ENCODE measurements at regions not wholly inside any gene's neighbourhood (a gene's known extent, or its start where the extent isn't known, plus 50 kb on each side); places are given as distances from the start of the nearest gene placed in this dataset.

DNA sequence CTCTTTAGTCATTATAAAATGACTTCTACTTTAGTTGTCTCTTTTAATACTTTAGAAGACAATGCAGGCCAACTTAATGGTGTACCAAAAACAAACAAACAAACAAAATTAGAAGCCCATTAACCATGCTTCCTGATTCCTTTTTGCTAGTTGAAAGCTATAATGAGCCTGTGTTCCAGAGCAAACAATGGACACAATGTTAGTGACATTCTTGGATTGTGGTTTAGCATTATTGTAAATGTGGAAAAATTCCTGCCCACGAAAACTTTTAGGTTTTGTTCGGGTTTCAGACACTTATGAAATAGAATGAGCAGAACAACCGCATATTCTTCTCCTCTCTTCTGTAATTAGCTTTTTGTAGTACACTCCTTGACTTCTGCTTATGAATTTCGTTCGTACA lies 1682.7 kb upstream of the PCDH7 start:
- no peak for TF ChIP-seq YY1 (IDR thresholded peaks at IDR 0.05; ENCODE audit: insufficient read depth, insufficient read length)
- no peak for TF ChIP-seq ZNF274 (IDR thresholded peaks at IDR 0.05; ENCODE audit: low read depth, low read length)

Data from NT2/D1 (cell line).